Peyer's patch (tissue), 4 donors: ENCODE measurements at regions not wholly inside any gene's neighbourhood (a gene's known extent, or its start where the extent isn't known, plus 50 kb on each side); places are given as distances from the start of the nearest gene placed in this dataset.

Experiments
- POLR2A ChIP-seq, 2 donors: fragments of 450-650 bp; IDR thresholded peaks; one replicate each; pipeline ENCODE4 v1.5.1; 2017; ENCODE audit warnings: antibody characterized with exemption in 2 of 2, mild to moderate bottlenecking in 2 of 2, moderate library complexity in 2 of 2
- TF ChIP-seq, protein P1 (sequence below), 6 experiments: fragments of 450-650 bp in 4 of 6; fragments of 200-600 bp in 2 of 6; sonication (generic) in 1 of 6; IDR thresholded peaks; one replicate each; pipeline ENCODE4 v1.5.1; 2017 to 2019; ENCODE audit warnings: antibody characterized with exemption in 6 of 6, mild to moderate bottlenecking in 3 of 6, moderate library complexity in 1 of 6

DNA sequence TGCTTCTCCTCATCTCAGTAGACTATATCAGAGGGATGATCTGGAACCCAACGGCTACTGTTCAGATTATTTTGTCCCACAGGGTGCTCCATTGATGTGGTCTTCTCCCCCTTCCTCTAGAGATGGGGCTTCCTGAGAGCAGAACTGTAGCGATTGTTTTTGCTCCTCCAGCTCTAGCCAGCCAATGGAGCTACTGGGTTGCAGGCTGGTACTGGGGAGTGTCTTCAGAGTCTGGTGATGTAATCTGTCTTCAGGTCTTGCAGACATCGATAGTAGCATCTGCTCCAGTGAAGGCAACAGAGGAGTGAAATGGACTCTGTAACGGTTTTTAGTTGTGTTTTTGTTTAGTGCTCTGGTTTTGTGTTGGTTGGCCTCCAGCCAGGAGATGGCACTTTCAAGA, 621.9 kb downstream of the RNF144A start:
- TF ChIP-seq, protein P1, sequence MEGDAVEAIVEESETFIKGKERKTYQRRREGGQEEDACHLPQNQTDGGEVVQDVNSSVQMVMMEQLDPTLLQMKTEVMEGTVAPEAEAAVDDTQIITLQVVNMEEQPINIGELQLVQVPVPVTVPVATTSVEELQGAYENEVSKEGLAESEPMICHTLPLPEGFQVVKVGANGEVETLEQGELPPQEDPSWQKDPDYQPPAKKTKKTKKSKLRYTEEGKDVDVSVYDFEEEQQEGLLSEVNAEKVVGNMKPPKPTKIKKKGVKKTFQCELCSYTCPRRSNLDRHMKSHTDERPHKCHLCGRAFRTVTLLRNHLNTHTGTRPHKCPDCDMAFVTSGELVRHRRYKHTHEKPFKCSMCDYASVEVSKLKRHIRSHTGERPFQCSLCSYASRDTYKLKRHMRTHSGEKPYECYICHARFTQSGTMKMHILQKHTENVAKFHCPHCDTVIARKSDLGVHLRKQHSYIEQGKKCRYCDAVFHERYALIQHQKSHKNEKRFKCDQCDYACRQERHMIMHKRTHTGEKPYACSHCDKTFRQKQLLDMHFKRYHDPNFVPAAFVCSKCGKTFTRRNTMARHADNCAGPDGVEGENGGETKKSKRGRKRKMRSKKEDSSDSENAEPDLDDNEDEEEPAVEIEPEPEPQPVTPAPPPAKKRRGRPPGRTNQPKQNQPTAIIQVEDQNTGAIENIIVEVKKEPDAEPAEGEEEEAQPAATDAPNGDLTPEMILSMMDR (IDR thresholded peaks at IDR 0.05) = no peak
- no peak for TF ChIP-seq POLR2A (IDR thresholded peaks at IDR 0.05)
